Stimulated activated CD4-positive, alpha-beta T cell treated with anti-CD3 and anti-CD28 coated beads, Interleukin-1b, Interleukin-23, amount 100 ng/mL, for 48 hours (primary cell): ENCODE measurements at regions not wholly inside any gene's neighbourhood (a gene's known extent, or its start where the extent isn't known, plus 50 kb on each side); places are given as distances from the start of the nearest gene placed in this dataset.

Experiments
- DNase-seq: peaks from one replicate; pipeline ENCODE4 v3.0.0-alpha.2; 2020

DNA sequence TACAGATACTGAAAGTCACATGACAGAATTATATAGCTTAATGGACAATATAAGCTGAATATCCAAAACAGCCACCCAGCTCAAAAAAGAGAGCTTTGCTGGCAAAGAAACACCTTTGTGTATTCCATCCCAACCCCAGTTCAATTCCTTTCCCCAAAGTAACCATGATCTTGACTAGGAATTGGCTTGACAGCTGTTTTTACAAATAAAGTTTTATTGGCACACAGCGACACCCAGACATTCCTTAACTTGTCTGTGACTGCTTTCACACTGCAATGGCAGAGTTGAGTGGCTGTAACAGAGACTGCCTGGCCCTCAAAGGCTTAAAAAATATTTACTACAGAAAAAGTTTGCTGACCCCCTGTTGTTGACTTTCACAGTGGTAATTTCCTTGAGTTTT lies 264.0 kb upstream of the TSHZ2 start:
- no peak for DNase-seq

DNA sequence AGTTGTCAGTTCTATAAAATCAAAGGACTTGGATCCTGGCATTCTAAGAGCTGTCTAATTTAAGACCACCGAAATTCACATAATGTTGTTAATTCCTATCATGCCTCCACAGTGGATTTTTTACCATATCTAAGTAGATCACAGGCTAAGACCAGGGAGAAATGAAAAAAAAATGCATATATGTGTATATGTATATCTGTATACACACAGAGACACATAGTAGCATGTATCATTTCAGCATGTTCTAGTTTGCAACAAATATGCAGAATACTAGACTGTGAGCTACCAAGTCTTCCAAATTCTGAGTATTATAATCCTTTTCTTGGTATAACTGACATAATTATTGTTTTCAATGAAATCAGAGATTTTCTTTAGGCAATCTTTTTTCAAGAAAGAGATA lies 267.6 kb upstream of the TSHZ2 start:
- DNase-seq = no peak

GRCh38 chr20:52688345-52688744 lies 283.8 kb upstream of the TSHZ2 start:
- no peak for DNase-seq

GRCh38 chr20:52684905-52685304 lies 287.3 kb upstream of the TSHZ2 start:
- DNase-seq = no peak

DNA sequence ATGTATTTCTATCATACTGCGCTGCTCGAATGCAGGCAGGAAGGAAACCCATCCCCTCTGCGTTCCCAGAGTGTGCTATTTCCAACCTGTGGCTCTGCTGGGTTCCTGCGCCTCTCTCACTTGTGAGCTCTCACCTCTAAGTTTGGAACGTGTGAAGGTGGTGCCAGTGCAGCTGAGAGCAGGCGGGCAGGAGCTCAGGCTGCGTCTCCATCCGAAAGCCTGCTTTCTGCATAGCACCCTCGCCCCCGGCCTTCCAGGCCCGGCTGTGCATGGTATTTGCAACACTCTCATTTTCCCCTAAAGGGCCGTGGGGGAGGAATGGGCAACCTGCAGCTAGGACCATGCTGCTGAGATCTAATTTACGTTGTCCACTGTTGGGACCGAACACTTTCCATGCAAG lies 288.0 kb upstream of the TSHZ2 start:
- no peak for DNase-seq

DNA sequence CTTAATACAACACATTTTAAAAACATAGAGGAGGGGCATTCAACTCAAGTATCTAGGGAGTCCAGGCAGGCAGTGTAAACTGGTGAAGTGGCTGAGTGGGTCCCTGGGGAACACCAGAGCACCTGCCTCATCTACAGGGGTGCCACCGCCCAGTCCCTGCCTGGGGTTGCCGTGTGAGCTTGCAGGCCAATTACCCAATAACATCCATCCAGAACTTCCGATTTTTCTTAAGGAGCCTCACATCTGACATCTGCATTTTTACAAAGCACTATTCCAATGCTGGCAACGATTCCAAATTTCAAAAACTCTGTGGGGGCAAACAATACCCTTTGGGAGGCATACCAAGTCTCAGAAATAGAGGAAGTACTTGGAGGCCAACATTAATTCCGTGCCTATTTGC lies 288.4 kb upstream of the TSHZ2 start:
- no peak for DNase-seq

- DNase-seq = no peak
Measured at GRCh38 chr20:52682237-52682636, 289.9 kb upstream of the TSHZ2 start.

GRCh38 chr20:52681288-52681687 lies 290.9 kb upstream of the TSHZ2 start:
- DNase-seq = no peak

- no peak for DNase-seq
Measured at GRCh38 chr20:52677216-52677615, 294.9 kb upstream of the TSHZ2 start.

DNA sequence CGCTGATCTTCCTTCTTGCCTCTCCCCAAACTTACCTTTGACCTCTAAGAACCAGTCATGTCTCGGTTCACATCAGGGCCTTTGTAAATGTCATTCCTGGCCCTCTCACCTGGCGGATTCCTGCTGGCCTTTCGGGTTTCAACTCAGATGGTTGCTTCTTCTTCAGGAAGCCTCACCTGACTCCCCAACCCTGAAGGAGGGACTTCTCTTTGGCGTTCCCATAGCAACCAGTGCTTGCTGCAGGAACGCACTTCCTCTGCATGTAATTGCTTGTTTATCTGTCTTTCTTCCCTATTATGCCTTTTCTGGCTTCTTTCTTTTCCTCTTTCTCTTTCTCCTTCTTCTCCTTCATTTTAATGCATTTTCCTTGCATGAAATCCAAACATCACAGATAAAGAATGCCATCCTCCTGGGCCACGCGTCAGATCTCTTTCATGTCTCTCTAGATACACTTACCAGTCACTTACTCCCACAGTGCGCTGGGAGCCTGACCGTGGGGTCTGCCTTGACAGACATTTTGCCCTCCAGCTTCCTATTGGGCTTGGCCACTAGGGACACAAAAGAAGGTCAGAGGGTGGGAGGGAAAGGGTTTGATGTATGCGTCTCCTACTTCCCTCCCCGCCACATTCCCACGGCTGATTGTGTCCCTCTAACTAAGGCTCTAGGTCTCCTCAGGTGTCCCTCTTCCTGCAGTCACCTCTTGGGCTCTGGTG lies 295.7 kb upstream of the TSHZ2 start:
- no peak for DNase-seq

GRCh38 chr20:52675375-52675774 lies 296.8 kb upstream of the TSHZ2 start:
- no peak for DNase-seq

DNA sequence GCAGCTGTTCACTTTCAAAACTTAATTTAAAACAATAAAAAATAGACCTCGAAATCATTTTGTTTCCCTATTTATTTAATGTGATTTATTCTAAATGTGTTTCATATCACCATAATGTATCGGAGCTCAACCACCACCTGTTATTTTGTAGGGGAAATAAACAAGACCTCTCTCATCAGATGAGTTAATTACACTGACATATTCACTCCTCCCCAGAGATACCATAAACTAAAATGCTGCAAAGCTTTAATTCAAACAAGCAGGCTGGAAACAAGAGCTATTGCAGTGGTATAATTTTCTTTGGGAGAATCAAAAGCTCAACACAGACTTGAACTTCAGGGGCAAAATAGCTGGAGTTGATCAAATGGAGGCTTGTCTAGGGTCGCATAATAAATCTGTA lies 303.5 kb upstream of the TSHZ2 start:
- DNase-seq = no peak

- DNase-seq = no peak
Measured at GRCh38 chr20:52667358-52667757, 304.8 kb upstream of the TSHZ2 start.

DNA sequence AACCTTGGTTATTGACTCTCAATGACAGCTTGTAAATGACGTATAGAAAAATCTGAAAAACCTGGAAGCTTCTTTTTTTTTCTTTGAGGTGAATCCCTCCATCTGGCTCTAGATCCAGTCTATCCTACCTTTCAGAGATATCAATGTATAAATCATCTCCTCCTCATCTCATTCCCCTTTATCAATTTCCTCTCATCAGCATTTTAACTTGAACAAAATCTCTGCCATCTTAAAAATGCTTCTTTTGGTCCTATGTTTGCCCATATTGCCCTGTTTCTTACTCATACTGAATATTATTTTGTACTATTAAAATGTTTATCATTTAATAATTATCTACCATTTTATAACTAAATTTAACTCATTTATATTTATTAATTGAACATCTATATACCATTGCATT lies 306.7 kb upstream of the TSHZ2 start:
- no peak for DNase-seq

GRCh38 chr20:52655395-52655794 lies 316.8 kb upstream of the TSHZ2 start:
- no peak for DNase-seq

DNA sequence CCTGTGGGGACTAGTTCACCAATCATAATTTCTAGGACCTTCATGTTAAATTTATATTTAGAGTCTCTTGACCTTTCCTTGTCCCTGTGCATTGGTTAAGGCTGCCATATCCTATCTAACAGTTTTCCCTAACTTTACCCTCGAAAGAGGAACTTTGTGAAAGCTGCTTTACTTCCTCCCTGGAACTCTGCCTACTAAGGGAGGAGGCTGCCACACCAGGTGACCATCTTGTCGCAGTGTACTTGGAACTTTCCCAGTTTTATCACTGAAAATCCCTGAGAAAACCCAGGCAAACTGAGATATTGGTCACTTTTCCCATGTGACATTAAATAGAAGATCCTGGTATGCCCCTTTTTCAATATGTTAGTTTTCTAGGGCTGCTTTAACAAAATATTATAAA lies 317.6 kb upstream of the TSHZ2 start:
- no peak for DNase-seq

- DNase-seq = no peak
Measured at GRCh38 chr20:52652271-52652670, 319.9 kb upstream of the TSHZ2 start.

DNA sequence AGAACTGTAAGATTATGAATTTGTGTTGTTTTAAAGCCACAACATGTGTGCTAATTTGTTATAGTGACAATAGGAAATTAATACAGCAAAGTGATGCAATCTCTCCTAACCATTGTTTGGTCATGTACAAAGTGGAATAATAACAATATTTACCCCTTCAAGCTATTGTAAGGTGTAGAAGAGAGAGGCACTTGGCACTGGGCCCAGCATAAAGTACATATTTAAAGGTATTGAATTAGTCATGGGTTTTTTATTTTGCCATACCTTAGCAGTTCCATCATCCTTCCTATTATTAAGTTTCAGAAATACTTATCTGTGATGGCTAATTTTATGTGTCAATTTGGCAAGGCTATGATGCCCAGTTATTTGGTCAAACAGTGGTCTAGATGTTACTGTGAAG lies 322.4 kb upstream of the TSHZ2 start:
- DNase-seq = no peak

- no peak for DNase-seq
Measured at GRCh38 chr20:52645822-52646221, 326.3 kb upstream of the TSHZ2 start.

- no peak for DNase-seq
Measured at GRCh38 chr20:52643034-52643433, 329.1 kb upstream of the TSHZ2 start.

DNA sequence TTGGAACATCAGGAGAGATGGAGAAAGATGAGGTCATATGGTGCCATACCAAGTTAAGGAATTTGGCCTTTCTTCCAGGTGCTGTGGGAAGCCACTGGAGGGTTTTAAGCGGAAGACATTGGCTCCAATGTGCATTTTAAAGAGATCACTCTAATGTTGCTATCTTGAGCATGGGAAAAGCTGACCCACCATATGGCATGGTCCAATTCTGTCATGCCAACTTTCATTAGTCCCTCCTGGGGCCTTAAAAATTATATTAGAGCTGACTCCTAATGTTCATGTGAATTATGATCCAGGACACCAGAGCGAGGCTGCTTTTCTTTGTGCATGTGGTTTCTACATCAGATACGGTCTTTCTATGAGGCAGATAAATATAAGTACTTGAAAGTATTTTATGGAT lies 335.0 kb upstream of the TSHZ2 start:
- DNase-seq = no peak

DNA sequence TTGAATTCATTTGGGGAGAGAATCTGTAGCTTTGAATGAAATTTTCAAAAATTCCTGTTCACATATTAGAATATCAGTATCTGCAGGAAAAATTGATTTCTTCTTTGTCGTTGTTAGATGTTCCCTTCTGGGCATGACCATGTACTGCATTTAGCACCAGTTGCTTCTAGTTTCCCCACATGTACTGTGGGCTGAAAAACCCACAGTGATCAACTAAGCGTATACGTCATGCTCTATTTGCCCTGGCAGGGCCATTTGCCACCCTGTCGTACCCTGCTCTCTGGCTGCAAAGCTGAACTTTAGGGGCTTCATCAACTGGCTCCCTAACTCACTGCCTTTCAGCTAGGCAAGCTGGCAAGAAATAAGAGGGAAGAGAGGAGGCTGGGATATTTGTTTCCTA lies 340.7 kb upstream of the TSHZ2 start:
- no peak for DNase-seq

DNA sequence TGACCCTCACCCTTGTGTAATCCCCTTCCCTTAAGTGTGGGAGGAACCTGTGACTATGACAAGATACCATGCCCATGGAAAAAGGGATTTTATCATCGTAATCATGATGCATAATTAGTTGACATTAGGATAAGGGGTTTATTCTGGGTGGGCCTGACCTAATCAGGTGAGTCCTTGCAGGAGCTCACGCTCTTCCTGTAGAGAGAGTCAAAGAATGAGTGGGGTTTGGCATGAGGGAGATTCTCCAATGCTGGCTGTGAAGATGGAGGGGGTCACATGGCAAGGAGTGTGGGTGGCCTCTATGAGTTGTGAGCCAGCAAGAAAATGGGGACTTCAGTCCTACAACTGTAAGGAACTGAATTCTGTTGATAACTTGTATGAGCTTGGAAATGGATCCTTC lies 342.0 kb upstream of the TSHZ2 start:
- no peak for DNase-seq

- no peak for DNase-seq
Measured at GRCh38 chr20:52624281-52624680, 347.9 kb upstream of the TSHZ2 start.

DNA sequence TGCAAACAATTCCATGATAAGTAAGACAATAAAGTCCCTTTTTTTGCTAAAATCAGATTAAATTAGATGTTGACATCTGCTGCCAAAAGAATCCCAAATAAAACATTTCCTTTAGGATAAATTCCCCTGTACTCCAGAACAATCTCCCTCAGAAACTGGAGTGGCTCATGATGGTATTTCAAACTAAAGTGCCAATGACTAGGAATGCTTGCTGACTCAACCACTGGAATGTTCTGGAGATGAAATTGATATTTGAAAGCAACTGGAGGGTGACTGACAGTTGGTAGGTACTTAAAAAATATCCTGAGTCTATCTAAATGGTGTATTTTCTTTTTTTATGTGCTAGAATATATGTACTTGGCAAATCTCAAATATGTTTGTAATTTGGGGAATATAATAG lies 350.1 kb upstream of the TSHZ2 start:
- DNase-seq = no peak

DNA sequence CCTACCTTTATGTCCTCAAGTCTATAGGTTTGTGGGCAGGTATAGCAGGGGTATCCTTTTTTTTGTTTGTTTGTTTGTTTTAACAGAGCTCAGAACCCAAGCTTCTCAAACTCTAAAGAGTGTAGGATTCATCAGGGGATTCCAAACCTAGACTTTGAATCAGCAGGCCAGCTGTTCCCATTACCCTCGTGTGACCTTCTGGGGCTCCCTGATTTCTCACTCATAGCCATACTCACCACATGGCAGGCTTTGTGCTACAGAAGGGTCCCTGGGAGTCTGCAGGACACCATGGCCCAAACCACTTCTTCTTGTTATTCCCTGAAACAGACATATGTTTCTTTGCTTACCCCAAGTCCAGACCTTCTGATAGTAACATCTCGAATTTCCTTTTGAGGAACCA lies 350.8 kb upstream of the TSHZ2 start:
- DNase-seq = no peak
